Neural progenitor cell (in vitro differentiated cells): ENCODE measurements at regions not wholly inside any gene's neighbourhood (a gene's known extent, or its start where the extent isn't known, plus 50 kb on each side); places are given as distances from the start of the nearest gene placed in this dataset.

ENCODE experiments used
- DNase-seq: peaks from one replicate; pipeline ENCODE4 v3.0.0-alpha.2; 2016; ENCODE audit warnings: low spot score
- H2AFZ ChIP-seq: fragments of 200-600 bp; sonication (generic); replicated peaks from 2 replicates; pipeline ENCODE4 v1.6.1; 2016; ENCODE audit warnings: antibody characterized with exemption
- H3F3A ChIP-seq: fragments of 200-600 bp; sonication (generic); 2 replicates; pipeline ENCODE4 v1.6.1; 2016; ENCODE audit warnings: antibody characterized with exemption, low read depth
- H3K27ac ChIP-seq: fragments of 200-600 bp; sonication (generic); 2 replicates; pipeline ENCODE4 v1.5.1; 2016; ENCODE audit warnings: mild to moderate bottlenecking
- H3K27me3 ChIP-seq: fragments of 200-600 bp; sonication (generic); 2 replicates; pipeline ENCODE4 v1.6.1; 2016; ENCODE audit warnings: mild to moderate bottlenecking, moderate library complexity
- H3K36me3 ChIP-seq: fragments of 200-600 bp; sonication (generic); 2 replicates; pipeline ENCODE4 v1.5.1; 2016
- H3K4me1 ChIP-seq: fragments of 200-600 bp; sonication (generic); 2 replicates; pipeline ENCODE4 v1.6.1; 2016; ENCODE audit warnings: mixed run types
- H3K4me2 ChIP-seq: fragments of 200-600 bp; sonication (generic); 2 replicates; pipeline ENCODE4 v1.6.1; 2016
- H3K4me3 ChIP-seq: fragments of 200-600 bp; sonication (generic); 2 replicates; pipeline ENCODE4 v1.5.1; 2016
- H3K79me2 ChIP-seq: fragments of 200-600 bp; sonication (generic); 2 replicates; pipeline ENCODE4 v1.6.1; 2016; ENCODE audit warnings: low read depth
- H3K9ac ChIP-seq: fragments of 200-600 bp; sonication (generic); 2 replicates; pipeline ENCODE4 v1.6.1; 2016
- H3K9me3 ChIP-seq: fragments of 200-600 bp; sonication (generic); 2 replicates; pipeline ENCODE4 v1.5.1; 2016; ENCODE audit warnings: low read depth
- H4K20me1 ChIP-seq: fragments of 200-600 bp; sonication (generic); 2 replicates; pipeline ENCODE4 v1.6.1; 2016; ENCODE audit warnings: low read depth
- H3K27ac Mint-ChIP-seq: 3 replicates; pipeline ENCODE4 v1.8.0; 2021; ENCODE audit warnings: mixed read lengths
- H3K27me3 Mint-ChIP-seq: 2 replicates; pipeline ENCODE4 v1.8.0; 2022; ENCODE audit warnings: low read depth, mild to moderate bottlenecking, inconsistent platforms, moderate library complexity, mixed read lengths; ENCODE audit not compliant: insufficient read depth
- H3K36me3 Mint-ChIP-seq: 3 replicates; pipeline ENCODE4 v1.8.0; 2021; ENCODE audit warnings: mixed read lengths
- H3K4me1 Mint-ChIP-seq: 3 replicates; pipeline ENCODE4 v1.8.0; 2021; ENCODE audit warnings: mixed read lengths
- H3K4me3 Mint-ChIP-seq: 3 replicates; pipeline ENCODE4 v1.8.0; 2021; ENCODE audit warnings: mild to moderate bottlenecking, moderate library complexity, mixed read lengths
- H3K9me3 Mint-ChIP-seq: 3 replicates; pipeline ENCODE4 v1.8.0; 2020; ENCODE audit warnings: mixed read lengths
- EZH2 ChIP-seq: fragments of 200-600 bp; sonication (generic); IDR thresholded peaks from 2 replicates; pipeline ENCODE4 v1.6.1; 2017; ENCODE audit warnings: antibody characterized with exemption, mild to moderate bottlenecking, moderate library complexity
- EZH2phosphoT487 ChIP-seq: fragments of 200-600 bp; sonication (generic); IDR thresholded peaks from 2 replicates; pipeline ENCODE4 v1.6.1; 2017; ENCODE audit warnings: antibody characterized with exemption
- TF ChIP-seq, protein P1 (sequence below): fragments of 200-600 bp; sonication (generic); IDR thresholded peaks from 2 replicates; pipeline ENCODE4 v1.5.1; 2017; ENCODE audit warnings: antibody characterized with exemption, mild to moderate bottlenecking

DNA sequence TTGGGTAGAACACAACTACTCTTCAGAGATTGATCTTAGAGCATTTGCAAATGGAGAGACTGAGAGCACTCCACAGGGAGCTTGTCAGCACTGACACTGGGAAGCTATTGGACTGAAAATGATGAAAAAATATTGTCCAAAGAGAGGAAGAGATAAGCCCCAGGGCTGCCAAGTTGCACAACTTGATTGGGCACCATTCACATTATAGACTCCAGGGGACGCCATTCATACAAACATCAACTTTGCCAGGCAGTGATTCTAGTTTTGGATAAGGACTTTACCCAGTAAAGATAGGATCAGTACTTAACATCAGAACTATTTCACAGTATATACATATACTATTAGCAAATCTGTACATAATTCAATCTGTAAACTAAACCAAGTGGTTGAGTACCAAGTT lies 79.6 kb upstream of the MYCN start:
- no peaks in the 10 kb centered on the region for H3K79me2 ChIP-seq
- no peak overlapping the region for H3K4me3 Mint-ChIP-seq
- DNase-seq, result no peak
- no peaks in the 10 kb centered on the region for H3K27me3 ChIP-seq
- TF ChIP-seq EZH2 (no peak), EZH2phosphoT487 (no peak)
- TF ChIP-seq, protein P1, sequence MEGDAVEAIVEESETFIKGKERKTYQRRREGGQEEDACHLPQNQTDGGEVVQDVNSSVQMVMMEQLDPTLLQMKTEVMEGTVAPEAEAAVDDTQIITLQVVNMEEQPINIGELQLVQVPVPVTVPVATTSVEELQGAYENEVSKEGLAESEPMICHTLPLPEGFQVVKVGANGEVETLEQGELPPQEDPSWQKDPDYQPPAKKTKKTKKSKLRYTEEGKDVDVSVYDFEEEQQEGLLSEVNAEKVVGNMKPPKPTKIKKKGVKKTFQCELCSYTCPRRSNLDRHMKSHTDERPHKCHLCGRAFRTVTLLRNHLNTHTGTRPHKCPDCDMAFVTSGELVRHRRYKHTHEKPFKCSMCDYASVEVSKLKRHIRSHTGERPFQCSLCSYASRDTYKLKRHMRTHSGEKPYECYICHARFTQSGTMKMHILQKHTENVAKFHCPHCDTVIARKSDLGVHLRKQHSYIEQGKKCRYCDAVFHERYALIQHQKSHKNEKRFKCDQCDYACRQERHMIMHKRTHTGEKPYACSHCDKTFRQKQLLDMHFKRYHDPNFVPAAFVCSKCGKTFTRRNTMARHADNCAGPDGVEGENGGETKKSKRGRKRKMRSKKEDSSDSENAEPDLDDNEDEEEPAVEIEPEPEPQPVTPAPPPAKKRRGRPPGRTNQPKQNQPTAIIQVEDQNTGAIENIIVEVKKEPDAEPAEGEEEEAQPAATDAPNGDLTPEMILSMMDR, result peak; percentile 45
- peaks cover 4% of the 10 kb centered on the region for H3K4me1 Mint-ChIP-seq
- peaks cover 4% of the 10 kb centered on the region for H3K9me3 Mint-ChIP-seq
- no peaks in the 10 kb centered on the region for H4K20me1 ChIP-seq
- no peaks in the 10 kb centered on the region for H3F3A ChIP-seq
- H3K27ac ChIP-seq, result no peak overlapping the region
- H3K4me1 ChIP-seq, result peaks cover 8% of the 10 kb centered on the region
- H3K36me3 Mint-ChIP-seq, result no peaks in the 10 kb centered on the region
- H3K9ac ChIP-seq, result no peak overlapping the region
- H3K36me3 ChIP-seq, result no peaks in the 10 kb centered on the region
- no peak overlapping the region for H2AFZ ChIP-seq
- H3K27me3 Mint-ChIP-seq, result peaks cover 5% of the 10 kb centered on the region
- H3K27ac Mint-ChIP-seq, result no peak overlapping the region
- no peak overlapping the region for H3K4me3 ChIP-seq
- H3K4me2 ChIP-seq, result no peak overlapping the region
- no peaks in the 10 kb centered on the region for H3K9me3 ChIP-seq

DNA sequence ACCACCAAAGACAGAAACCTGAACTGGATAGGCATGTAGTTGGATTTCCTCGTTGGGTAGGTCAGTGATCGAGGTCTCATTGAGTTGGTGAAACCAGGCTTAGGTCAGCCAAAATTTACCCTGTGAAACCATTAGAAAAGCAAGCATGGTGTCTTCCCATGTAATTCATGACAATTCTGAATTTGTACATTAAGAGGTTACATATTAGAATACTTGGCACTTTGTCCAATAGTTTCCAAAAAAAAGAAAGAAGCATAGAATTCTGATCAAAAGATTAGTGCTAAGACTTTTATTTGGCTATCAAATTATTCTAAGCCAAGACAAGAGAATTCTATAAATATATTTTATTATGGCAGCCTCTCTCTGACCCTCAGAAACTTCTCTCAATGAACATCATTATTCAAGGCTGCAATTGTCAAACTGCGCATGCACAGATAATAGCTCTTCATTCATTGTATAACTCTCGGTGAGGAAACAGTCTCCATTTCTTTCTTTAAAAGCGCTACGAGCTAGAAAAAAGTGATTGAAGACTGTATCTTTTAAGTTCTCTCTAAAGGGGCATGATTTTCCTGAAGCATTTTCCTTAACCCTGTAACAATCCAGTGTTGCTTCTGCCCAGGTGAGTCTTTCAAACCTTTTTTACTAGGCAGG lies 79.1 kb upstream of the MYCN start:
- H3K9ac ChIP-seq, result no peak overlapping the region
- peaks cover 5% of the 10 kb centered on the region for H3K27me3 Mint-ChIP-seq
- no peak overlapping the region for H3K4me2 ChIP-seq
- no peak overlapping the region for H3K4me3 ChIP-seq
- no peaks in the 10 kb centered on the region for H3F3A ChIP-seq
- no peaks in the 10 kb centered on the region for H3K27me3 ChIP-seq
- H3K36me3 ChIP-seq, result no peaks in the 10 kb centered on the region
- peaks cover 8% of the 10 kb centered on the region for H3K4me1 ChIP-seq
- no peak overlapping the region for H3K4me3 Mint-ChIP-seq
- H3K9me3 ChIP-seq, result no peaks in the 10 kb centered on the region
- peaks cover 2% of the 10 kb centered on the region for H3K9me3 Mint-ChIP-seq
- no peak overlapping the region for H3K27ac Mint-ChIP-seq
- TF ChIP-seq EZH2phosphoT487, result no peak
- TF ChIP-seq, protein P1, result no peak
- TF ChIP-seq EZH2, result no peak
- H3K79me2 ChIP-seq, result no peaks in the 10 kb centered on the region
- H3K27ac ChIP-seq, result no peak overlapping the region
- H3K4me1 Mint-ChIP-seq, result peaks cover 4% of the 10 kb centered on the region
- no peak for DNase-seq
- no peak overlapping the region for H2AFZ ChIP-seq
- H4K20me1 ChIP-seq, result no peaks in the 10 kb centered on the region
- no peaks in the 10 kb centered on the region for H3K36me3 Mint-ChIP-seq

DNA sequence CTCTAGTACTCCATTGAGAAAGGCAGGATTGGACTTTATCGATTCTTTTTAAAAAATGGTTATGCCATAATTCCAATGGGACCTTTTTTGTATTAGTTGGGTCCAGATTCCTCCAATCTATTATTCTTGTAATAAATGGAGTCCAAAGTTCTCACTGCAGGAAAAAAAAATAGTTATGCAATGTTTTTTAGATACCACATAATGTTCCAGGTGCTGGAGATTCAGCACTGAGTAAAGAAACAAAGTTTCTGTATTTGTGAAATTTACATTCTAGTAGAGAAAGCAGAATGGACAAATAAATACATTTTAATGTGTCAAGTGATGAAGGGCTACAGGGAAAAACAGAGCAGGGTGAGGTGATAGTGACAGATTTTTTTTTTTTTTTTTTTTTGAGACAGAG lies 78.5 kb upstream of the MYCN start:
- H3K27ac ChIP-seq, result no peak overlapping the region
- TF ChIP-seq EZH2phosphoT487, result no peak
- TF ChIP-seq, protein P1, result no peak
- TF ChIP-seq EZH2, result no peak
- H3K27ac Mint-ChIP-seq, result no peak overlapping the region

More for the DNA sequence above, 78.5 kb upstream of the MYCN start:
- H3K27me3 ChIP-seq, result no peaks in the 10 kb centered on the region
- no peak overlapping the region for H3K4me2 ChIP-seq
- H3K79me2 ChIP-seq, result no peaks in the 10 kb centered on the region
- H3K4me1 ChIP-seq, result peaks cover 8% of the 10 kb centered on the region
- Mint-ChIP-seq H3K4me3 (no peak overlapping the region), H3K4me1 (peaks cover 4% of the 10 kb centered on the region), H3K27me3 (peaks cover 5% of the 10 kb centered on the region), H3K36me3 (no peaks in the 10 kb centered on the region), H3K9me3 (no peaks in the 10 kb centered on the region)
- DNase-seq, result no peak
- no peaks in the 10 kb centered on the region for H3K36me3 ChIP-seq
- H2AFZ ChIP-seq, result no peak overlapping the region
- no peaks in the 10 kb centered on the region for H4K20me1 ChIP-seq
- H3F3A ChIP-seq, result no peaks in the 10 kb centered on the region
- H3K4me3 ChIP-seq, result no peak overlapping the region
- no peak overlapping the region for H3K9ac ChIP-seq
- H3K9me3 ChIP-seq, result no peaks in the 10 kb centered on the region
